ENCODE measurements at regions not wholly inside any gene's neighbourhood (a gene's known extent, or its start where the extent isn't known, plus 50 kb on each side); places are given as distances from the start of the nearest gene placed in this dataset.

GRCh38 chr3:18090377-18090776, 334.8 kb downstream of the SATB1 start:
- Histone ChIP-seq H3K36me3 (replicated peaks in 1 of 2; ENCODE audit: control insufficient read depth in 1 of 2, insufficient read depth in 2 of 2, low read length in 1 of 2) (no peaks in the 10 kb centered on the region), H3K4me3 (ENCODE audit: low read depth in 2 of 2, low read length in 1 of 2) (no peak overlapping the region), H3F3A (replicated peaks; ENCODE audit: insufficient read depth) (no peaks in the 10 kb centered on the region), H3K9me3 (no peaks in the 10 kb centered on the region), H3K9me2 (no peaks in the 10 kb centered on the region), H3K27ac (ENCODE audit: low read depth in 2 of 2, low read length in 1 of 2) (no peak overlapping the region), H3K79me2 (ENCODE audit: insufficient read depth) (no peaks in the 10 kb centered on the region), H2AFZ (ENCODE audit: low read depth) (no peak overlapping the region), H3K4me1 (ENCODE audit: control insufficient read depth in 1 of 2, insufficient read depth in 2 of 2, low read depth in 1 of 2, low read length in 1 of 2) (no peaks in the 10 kb centered on the region; a peak in 1 of 4 replicates), H3K9ac (no peak overlapping the region), H3K27me3 (ENCODE audit: insufficient read depth) (no peaks in the 10 kb centered on the region), H3K4me2 (no peak overlapping the region), H4K20me1 (ENCODE audit: insufficient read depth) (no peaks in the 10 kb centered on the region)
- DNase-seq: no peak
- CTCF ChIA-PET: no interaction called here
- POLR2A ChIA-PET: no interaction called here
- TF ChIP-seq PBX3 (IDR thresholded peaks at IDR 0.05) (no peak), GATA2 (CRISPR knock-in tag; IDR thresholded peaks at IDR 0.05) (no peak), EZH2phosphoT487 (IDR thresholded peaks at IDR 0.05; ENCODE audit: borderline replicate concordance, low read depth) (no peak), RFX5 (IDR thresholded peaks at IDR 0.05; ENCODE audit: low read length) (no peak), POLR2AphosphoS5 (IDR thresholded peaks at IDR 0.05; ENCODE audit: low read depth, low read length) (no peak), TAF1 (IDR thresholded peaks at IDR 0.05; ENCODE audit: borderline replicate concordance, low read depth, low read length) (no peak), ZBTB33 (IDR thresholded peaks at IDR 0.05; ENCODE audit: borderline replicate concordance, low read depth) (no peak)

- no peaks in the 10 kb centered on the region for H3K9me3 ChIP-seq
- ChIA-PET CTCF (no interaction called here), POLR2A (no interaction called here)
- H2AFZ ChIP-seq (ENCODE audit: low read depth): no peak overlapping the region
- no peak for TF ChIP-seq FOXJ3 (CRISPR knock-in tag; IDR thresholded peaks at IDR 0.05)
- no peak for TF ChIP-seq GATA2 (CRISPR knock-in tag; IDR thresholded peaks at IDR 0.05)
- no peak for TF ChIP-seq TCF12 (IDR thresholded peaks at IDR 0.05)
- no peak for TF ChIP-seq RFX5 (IDR thresholded peaks at IDR 0.05; ENCODE audit: low read length)
- TF ChIP-seq YY1 (IDR thresholded peaks at IDR 0.05; ENCODE audit: low read depth): no peak
- no peak for TF ChIP-seq RXRA (IDR thresholded peaks at IDR 0.05; ENCODE audit: borderline replicate concordance, low read depth)
- TF ChIP-seq MXI1 (IDR thresholded peaks at IDR 0.05; ENCODE audit: low read depth, low read length): no peak
- TF ChIP-seq CHD2 (IDR thresholded peaks at IDR 0.05; ENCODE audit: low read length, partially characterized antibody): no peak
- TF ChIP-seq GABPA (IDR thresholded peaks at IDR 0.05; ENCODE audit: low read depth): no peak
- no peak for TF ChIP-seq MEF2A (IDR thresholded peaks at IDR 0.05; ENCODE audit: borderline replicate concordance, low read depth)
- TF ChIP-seq TAF1 (IDR thresholded peaks at IDR 0.05; ENCODE audit: borderline replicate concordance, low read depth, low read length): no peak
- no peak for TF ChIP-seq MAX (IDR thresholded peaks at IDR 0.05; ENCODE audit: low read depth)
- 66% methylated on average over 3 of the region's 3 CpGs for WGBS (ENCODE audit: low lambda C conversion rate)
- no peaks in the 10 kb centered on the region for H4K20me1 ChIP-seq (ENCODE audit: insufficient read depth)
- H3K27ac ChIP-seq (ENCODE audit: low read depth in 2 of 2, low read length in 1 of 2): no peak overlapping the region
- H3K79me2 ChIP-seq (ENCODE audit: insufficient read depth): no peaks in the 10 kb centered on the region
- H3K36me3 ChIP-seq (replicated peaks in 1 of 2; ENCODE audit: control insufficient read depth in 1 of 2, insufficient read depth in 2 of 2, low read length in 1 of 2): no peaks in the 10 kb centered on the region
- H3K4me3 ChIP-seq (ENCODE audit: low read depth in 2 of 2, low read length in 1 of 2): no peak overlapping the region
- DNase-seq: no peak
- H3F3A ChIP-seq (replicated peaks; ENCODE audit: insufficient read depth): no peaks in the 10 kb centered on the region
- no peaks in the 10 kb centered on the region for H3K27me3 ChIP-seq (ENCODE audit: insufficient read depth)
- no peaks in the 10 kb centered on the region; a peak in 2 of 4 replicates for H3K4me1 ChIP-seq (ENCODE audit: control insufficient read depth in 1 of 2, insufficient read depth in 2 of 2, low read depth in 1 of 2, low read length in 1 of 2)
- H3K9me2 ChIP-seq: no peaks in the 10 kb centered on the region
- no peak overlapping the region for H3K4me2 ChIP-seq
- H3K9ac ChIP-seq: no peak overlapping the region
Observed at GRCh38 chr3:18087988-18088387, 337.2 kb downstream of the SATB1 start.

Measured in SK-N-SH (cell line).